Tibial nerve (tissue), 4 donors: ENCODE measurements at regions not wholly inside any gene's neighbourhood (a gene's known extent, or its start where the extent isn't known, plus 50 kb on each side); places are given as distances from the start of the nearest gene placed in this dataset.
"Not testable (repeated sequence)": the region's sequence is repeated elsewhere in the genome, so short reads cannot be mapped to it uniquely, and the experiment has no call there.

Source experiments
- DNase-seq, 2 donors: peaks; one replicate each; pipeline ENCODE4 v3.0.0-alpha.2; 2019; ENCODE audit warnings: low spot score in 2 of 2
- H3K27ac ChIP-seq, 4 donors: fragments of 200-600 bp; sonication (generic) in 3 of 4; one replicate each; pipeline ENCODE4 v1.5.1; 2017 to 2019; ENCODE audit warnings: mild to moderate bottlenecking in 1 of 4
- H3K27me3 ChIP-seq, 2 donors: fragments of 200-600 bp; sonication (generic) in 1 of 2; one replicate each; pipeline versions ENCODE4 v1.5.1 to v1.6.0; 2017 to 2019
- H3K36me3 ChIP-seq, 3 donors: fragments of 200-600 bp; sonication (generic); one replicate each; pipeline ENCODE4 v1.5.1; 2018 to 2019
- H3K4me1 ChIP-seq, 4 donors: fragments of 200-600 bp; sonication (generic) in 3 of 4; one replicate each; pipeline ENCODE4 v1.5.1; 2017 to 2019
- H3K4me3 ChIP-seq, 4 donors: fragments of 200-600 bp; sonication (generic) in 3 of 4; one replicate each; pipeline ENCODE4 v1.5.1; 2017 to 2019; ENCODE audit warnings: mild to moderate bottlenecking in 1 of 4, moderate library complexity in 1 of 4
- H3K9me3 ChIP-seq, 4 donors: fragments of 200-600 bp; sonication (generic) in 3 of 4; one replicate each; pipeline ENCODE4 v1.5.1; 2017 to 2019
- CTCF ChIP-seq, 5 experiments: fragments of 200-600 bp in 3 of 5; fragments of 450-650 bp in 2 of 5; sonication (generic) in 3 of 5; IDR thresholded peaks; one replicate each; pipeline ENCODE4 v1.5.1; 2016 to 2019; ENCODE audit warnings: antibody characterized with exemption in 5 of 5, mild to moderate bottlenecking in 3 of 5, moderate library complexity in 2 of 5
- EP300 ChIP-seq, 2 donors: sonication (generic); formaldehyde crosslinking; IDR thresholded peaks; one replicate each; pipeline ENCODE4 v1.6.1; 2017; ENCODE audit warnings: antibody characterized with exemption in 2 of 2, mild to moderate bottlenecking in 1 of 2
- POLR2A ChIP-seq, 2 donors: fragments of 450-650 bp; IDR thresholded peaks; one replicate each; pipeline ENCODE4 v1.6.1; 2017; ENCODE audit warnings: antibody characterized with exemption in 2 of 2, mild to moderate bottlenecking in 2 of 2, moderate library complexity in 2 of 2
- WGBS, 2 donors: methylation state at CpG; one replicate each; pipeline ENCODE4 v1.1.5; 2018; 5-methylcytosine and 5-hydroxymethylcytosine counted together

GRCh38 chr3:36077320-36077719 is 303.0 kb upstream of the STAC start:
- WGBS, 2 donors = 80 to 86% methylated on average over 5 of the region's 5 CpGs
- DNase-seq = no peak

DNA sequence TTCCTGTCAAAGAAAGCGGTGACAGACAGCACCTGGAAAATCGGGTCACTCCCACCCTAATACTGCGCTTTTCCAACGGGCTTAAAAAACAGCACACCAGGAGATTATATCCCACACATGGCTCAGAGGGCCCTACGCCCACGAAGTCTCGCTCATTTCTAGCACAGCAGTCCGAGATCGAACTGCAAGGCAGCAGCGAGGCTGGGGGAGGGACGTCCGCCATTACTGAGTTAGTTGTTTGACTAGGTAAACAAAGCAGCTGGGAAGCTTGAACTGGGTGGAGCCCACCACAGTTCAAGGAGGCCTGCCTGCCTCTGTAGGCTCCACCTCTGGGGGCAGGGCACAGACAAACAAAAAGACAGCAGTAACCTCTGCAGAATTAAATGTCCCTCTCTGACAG is 297.3 kb upstream of the STAC start:
- H3K4me1 ChIP-seq, H3K9me3 ChIP-seq, DNase-seq, H3K27me3 ChIP-seq, H3K4me3 ChIP-seq, H3K36me3 ChIP-seq, H3K27ac ChIP-seq: not testable (repeated sequence)
- WGBS, 2 donors = 91 to 96% methylated on average over 6 to 12 of the region's 12 CpGs

More at GRCh38 chr3:36077320-36077719, 303.0 kb upstream of the STAC start:
- Histone ChIP-seq H3K9me3 (no peaks in the 10 kb centered on the region), H3K36me3 (no peaks in the 10 kb centered on the region), H3K4me3 (no peak overlapping the region), H3K4me1 (no peaks in the 10 kb centered on the region), H3K27me3 (no peaks in the 10 kb centered on the region), H3K27ac (no peak overlapping the region)
- TF ChIP-seq EP300 (IDR thresholded peaks at IDR 0.05) = no peak
- TF ChIP-seq POLR2A (IDR thresholded peaks at IDR 0.05) = no peak
- no peak for TF ChIP-seq CTCF (IDR thresholded peaks at IDR 0.05)

DNA sequence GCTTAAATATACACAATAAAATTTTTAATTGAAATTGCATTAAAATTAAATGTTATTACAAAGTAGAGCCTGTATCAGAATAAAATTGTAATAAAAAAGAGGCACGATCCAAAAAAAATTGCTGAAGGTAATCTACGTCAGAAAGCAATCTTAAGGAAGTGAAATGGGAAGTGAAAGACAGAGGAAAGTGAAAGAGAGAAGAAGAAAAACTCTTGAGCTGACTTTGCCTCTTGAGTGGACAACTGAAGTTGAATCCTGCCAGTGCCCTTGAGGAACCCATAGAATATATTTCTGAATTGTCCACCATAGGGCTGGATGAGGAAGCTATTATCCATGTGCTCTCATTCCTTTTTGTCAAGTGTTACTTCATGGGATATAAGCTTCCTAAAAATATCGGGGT is 285.1 kb upstream of the STAC start:
- WGBS, 2 donors = 82 to 83% methylated on average over 3 of the region's 3 CpGs
- H3K36me3 ChIP-seq = no peaks in the 10 kb centered on the region
- DNase-seq = no peak
- no peaks in the 10 kb centered on the region for H3K9me3 ChIP-seq
- no peaks in the 10 kb centered on the region for H3K27me3 ChIP-seq
- H3K4me3 ChIP-seq = no peak overlapping the region
- no peak for TF ChIP-seq EP300 (IDR thresholded peaks at IDR 0.05)
- TF ChIP-seq POLR2A (IDR thresholded peaks at IDR 0.05) = no peak
- TF ChIP-seq CTCF (IDR thresholded peaks at IDR 0.05) = no peak
- no peak overlapping the region for H3K27ac ChIP-seq
- H3K4me1 ChIP-seq = no peaks in the 10 kb centered on the region

DNA sequence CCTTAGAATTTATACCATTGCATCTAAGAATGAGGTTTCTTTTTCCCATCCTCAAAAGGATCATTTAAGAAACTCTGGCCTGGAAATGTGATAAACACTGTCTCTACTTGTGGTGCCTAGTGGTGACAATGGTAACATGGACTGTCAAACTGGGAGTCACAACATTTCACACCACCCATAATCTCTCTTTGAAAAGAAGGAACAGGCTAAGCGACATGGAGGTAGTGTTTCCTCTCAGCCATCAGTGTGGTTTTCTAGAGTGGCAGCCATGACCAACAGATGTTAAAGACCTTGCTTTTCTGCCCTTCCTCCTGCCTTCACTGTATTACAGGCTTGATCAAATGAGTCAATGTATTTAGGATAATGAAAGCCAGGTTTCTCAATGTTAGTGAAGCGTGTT is 283.1 kb upstream of the STAC start:
- WGBS, 2 donors = 92 to 96% methylated on average over 2 of the region's 2 CpGs
- Histone ChIP-seq H3K9me3 (no peaks in the 10 kb centered on the region), H3K36me3 (no peaks in the 10 kb centered on the region), H3K4me3 (no peak overlapping the region), H3K27ac (no peak overlapping the region), H3K27me3 (no peaks in the 10 kb centered on the region), H3K4me1 (no peaks in the 10 kb centered on the region)
- no peak for TF ChIP-seq CTCF (IDR thresholded peaks at IDR 0.05)
- TF ChIP-seq EP300 (IDR thresholded peaks at IDR 0.05) = no peak
- no peak for TF ChIP-seq POLR2A (IDR thresholded peaks at IDR 0.05)
- no peak for DNase-seq

DNA sequence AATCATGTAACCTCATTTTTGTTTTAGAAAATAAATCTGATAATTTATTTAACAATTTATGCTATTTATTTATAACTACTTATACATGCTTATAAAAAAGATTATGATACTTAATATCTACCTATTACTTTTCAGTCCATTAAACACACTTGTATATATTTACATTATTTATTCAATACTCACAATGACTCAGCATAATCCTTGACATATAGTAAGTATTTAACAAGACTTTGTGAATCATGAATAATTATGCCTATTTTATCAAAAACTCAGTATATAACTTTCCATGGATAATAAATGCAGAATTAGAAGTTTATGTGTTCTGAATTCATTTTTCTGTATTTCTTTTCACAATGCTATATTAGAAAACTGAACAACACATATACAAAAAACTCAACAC is 266.0 kb upstream of the STAC start:
- Histone ChIP-seq H3K4me1 (no peaks in the 10 kb centered on the region), H3K9me3 (no peaks in the 10 kb centered on the region)
- DNase-seq = no peak

More for the DNA sequence above, 266.0 kb upstream of the STAC start:
- Histone ChIP-seq H3K4me3 (no peak overlapping the region), H3K27ac (no peak overlapping the region), H3K27me3 (no peaks in the 10 kb centered on the region), H3K36me3 (no peaks in the 10 kb centered on the region)
- TF ChIP-seq POLR2A (IDR thresholded peaks at IDR 0.05) = no peak
- no peak for TF ChIP-seq CTCF (IDR thresholded peaks at IDR 0.05)
- TF ChIP-seq EP300 (IDR thresholded peaks at IDR 0.05) = no peak
